ENCODE measurements at regions not wholly inside any gene's neighbourhood (a gene's known extent, or its start where the extent isn't known, plus 50 kb on each side); places are given as distances from the start of the nearest gene placed in this dataset.

DNA sequence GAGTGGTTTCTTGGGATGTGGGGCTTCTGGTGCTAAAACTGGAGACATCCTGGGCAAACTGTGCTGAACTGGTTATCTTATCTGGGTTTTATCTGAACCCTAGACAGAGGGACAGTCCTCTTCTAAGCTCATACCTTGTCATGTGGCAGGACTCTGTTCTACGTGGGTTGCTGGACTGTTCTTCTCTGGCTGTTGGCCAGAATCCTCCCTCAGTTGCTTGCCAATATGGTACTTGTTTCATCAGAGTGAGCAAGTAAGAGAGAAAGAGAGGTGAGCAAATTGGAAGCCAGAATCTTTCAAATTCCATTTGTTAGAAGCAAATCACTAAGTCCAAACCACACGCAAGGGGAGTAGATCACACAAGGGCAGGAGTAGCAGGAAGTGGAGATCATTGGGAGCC is 291.5 kb upstream of the TBL1XR1 start:
- TF ChIP-seq POLR2A (IDR thresholded peaks at IDR 0.05) (no peak), CTCF (IDR thresholded peaks at IDR 0.05) (no peak)
- Histone ChIP-seq H3K4me1 (peaks cover 6% of the 10 kb centered on the region), H3K36me3 (ENCODE audit: low read depth, missing control alignments) (no peaks in the 10 kb centered on the region), H3K27ac (no peak overlapping the region), H3K27me3 (no peaks in the 10 kb centered on the region), H3K9me3 (no peaks in the 10 kb centered on the region), H3K4me3 (no peak overlapping the region)
- DNase-seq, result no peak
- intact Hi-C loops (cut with DNase I; ENCODE audit: low total_unique reads), result no loop called here
- 62 to 70% methylated on average over 2 of the region's 2 CpGs for WGBS, 2 donors

GRCh38 chr3:177490626-177491025 is 293.3 kb upstream of the TBL1XR1 start:
- Histone ChIP-seq H3K27me3 (no peaks in the 10 kb centered on the region), H3K9me3 (no peaks in the 10 kb centered on the region), H3K36me3 (ENCODE audit: low read depth, missing control alignments) (no peaks in the 10 kb centered on the region), H3K4me3 (no peak overlapping the region), H3K4me1 (peaks cover 6% of the 10 kb centered on the region), H3K27ac (no peak overlapping the region)
- TF ChIP-seq POLR2A (IDR thresholded peaks at IDR 0.05), result no peak
- TF ChIP-seq CTCF (IDR thresholded peaks at IDR 0.05), result no peak
- WGBS, 2 donors, result 74 to 82% methylated on average over 3 of the region's 3 CpGs
- intact Hi-C loops (cut with DNase I; ENCODE audit: low total_unique reads), result no loop called here
- no peak for DNase-seq

DNA sequence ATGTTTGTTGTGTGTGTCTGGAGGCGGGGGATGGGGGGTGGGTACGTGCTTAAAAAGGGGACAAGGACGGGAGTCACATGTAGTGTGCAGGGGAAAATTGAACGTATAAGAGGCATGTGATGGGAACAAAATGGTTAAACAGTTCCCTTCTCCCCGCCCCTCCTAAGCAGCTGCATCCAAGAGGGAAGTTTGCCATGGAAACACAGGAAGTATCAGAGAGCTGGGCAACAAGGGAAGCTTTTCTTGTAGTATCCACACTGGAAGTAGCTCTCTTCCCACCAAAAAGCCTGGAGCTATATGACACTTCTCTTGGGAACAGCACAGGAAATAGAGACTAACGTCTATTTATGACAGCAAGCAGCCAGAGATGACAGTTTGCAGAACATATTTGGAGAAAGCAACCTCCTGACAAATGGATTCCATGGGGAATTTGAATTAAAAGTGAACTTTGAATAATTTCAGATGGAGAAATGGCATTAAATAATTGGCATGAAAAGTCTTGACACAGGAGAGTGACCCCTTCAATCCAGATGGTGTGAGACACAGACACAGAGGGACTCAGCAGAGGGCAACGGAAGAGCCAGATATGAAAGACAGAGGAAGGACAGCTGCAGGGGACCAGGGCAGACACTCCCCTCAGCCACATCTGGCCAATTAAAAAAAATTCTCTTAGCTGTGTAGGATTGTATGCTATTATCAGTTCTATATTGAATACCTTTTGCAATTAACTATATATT is 294.2 kb upstream of the TBL1XR1 start:
- no peak overlapping the region for H3K4me3 ChIP-seq
- WGBS, 2 donors, result 45% methylated on average over 7 of the region's 7 CpGs
- no peak overlapping the region for H3K27ac ChIP-seq

DNA sequence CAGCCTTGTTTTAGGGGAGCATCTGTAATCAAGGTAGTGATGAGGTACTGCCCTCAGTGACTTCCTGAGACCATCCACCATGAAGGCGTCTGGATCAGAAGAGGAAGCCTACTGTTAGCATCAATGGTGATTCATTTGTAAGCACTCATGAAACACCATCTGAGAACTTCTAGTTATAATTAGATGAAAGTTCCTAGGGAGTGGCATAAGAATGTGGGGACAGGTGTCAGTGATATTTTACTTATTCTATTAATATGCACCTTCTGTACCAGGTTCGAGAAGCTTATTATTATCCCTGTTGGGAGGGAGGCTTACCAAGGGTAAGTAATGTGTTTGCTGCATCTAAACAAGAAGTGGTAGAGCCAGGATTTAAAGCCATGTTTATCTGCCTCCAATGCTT is 295.8 kb upstream of the TBL1XR1 start:
- intact Hi-C loops (cut with DNase I; ENCODE audit: low total_unique reads), result no loop called here
- no peak overlapping the region for H3K4me3 ChIP-seq
- TF ChIP-seq POLR2A (IDR thresholded peaks at IDR 0.05), result no peak
- TF ChIP-seq CTCF (IDR thresholded peaks at IDR 0.05), result no peak
- no peak overlapping the region for H3K27ac ChIP-seq
- no peak for DNase-seq
- no peaks in the 10 kb centered on the region for H3K9me3 ChIP-seq
- H3K4me1 ChIP-seq, result peaks cover 6% of the 10 kb centered on the region
- 86 to 89% methylated on average over 2 of the region's 2 CpGs for WGBS, 2 donors
- no peaks in the 10 kb centered on the region for H3K27me3 ChIP-seq
- H3K36me3 ChIP-seq (ENCODE audit: low read depth, missing control alignments), result no peaks in the 10 kb centered on the region

More for the DNA sequence above, 294.2 kb upstream of the TBL1XR1 start:
- H3K36me3 ChIP-seq (ENCODE audit: low read depth, missing control alignments), result no peaks in the 10 kb centered on the region
- H3K4me1 ChIP-seq, result peaks cover 6% of the 10 kb centered on the region
- intact Hi-C loops (cut with DNase I; ENCODE audit: low total_unique reads), result no loop called here
- TF ChIP-seq POLR2A (IDR thresholded peaks at IDR 0.05), result no peak
- TF ChIP-seq CTCF (IDR thresholded peaks at IDR 0.05), result no peak
- no peaks in the 10 kb centered on the region for H3K27me3 ChIP-seq
- no peaks in the 10 kb centered on the region for H3K9me3 ChIP-seq
- no peak for DNase-seq

- 90 to 96% methylated on average over 3 of the region's 3 CpGs for WGBS, 2 donors
- Histone ChIP-seq H3K36me3 (ENCODE audit: low read depth, missing control alignments) (no peaks in the 10 kb centered on the region), H3K4me1 (peaks cover 6% of the 10 kb centered on the region), H3K27ac (no peak overlapping the region), H3K4me3 (no peak overlapping the region), H3K9me3 (no peaks in the 10 kb centered on the region), H3K27me3 (no peaks in the 10 kb centered on the region)
- no peak for TF ChIP-seq POLR2A (IDR thresholded peaks at IDR 0.05)
- no peak for TF ChIP-seq CTCF (IDR thresholded peaks at IDR 0.05)
- intact Hi-C loops (cut with DNase I; ENCODE audit: low total_unique reads), result no loop called here
- DNase-seq, result no peak
Measured at GRCh38 chr3:177494216-177494615, 296.9 kb upstream of the TBL1XR1 start.

All from testis (tissue), 2 donors.